Skin of body (tissue), 1 donor: ENCODE measurements at regions not wholly inside any gene's neighbourhood (a gene's known extent, or its start where the extent isn't known, plus 50 kb on each side); places are given as distances from the start of the nearest gene placed in this dataset.
"Not testable (repeated sequence)": the region's sequence is repeated elsewhere in the genome, so short reads cannot be mapped to it uniquely, and the experiment has no call there.

ENCODE experiments used
- DNase-seq: peaks from one replicate; lab custom pipeline; 2025; lab: John Stamatoyannopoulos, UW

GRCh38 chrX:10952619-10953018 is 158.5 kb upstream of the HCCS start:
- no peak for DNase-seq

DNA sequence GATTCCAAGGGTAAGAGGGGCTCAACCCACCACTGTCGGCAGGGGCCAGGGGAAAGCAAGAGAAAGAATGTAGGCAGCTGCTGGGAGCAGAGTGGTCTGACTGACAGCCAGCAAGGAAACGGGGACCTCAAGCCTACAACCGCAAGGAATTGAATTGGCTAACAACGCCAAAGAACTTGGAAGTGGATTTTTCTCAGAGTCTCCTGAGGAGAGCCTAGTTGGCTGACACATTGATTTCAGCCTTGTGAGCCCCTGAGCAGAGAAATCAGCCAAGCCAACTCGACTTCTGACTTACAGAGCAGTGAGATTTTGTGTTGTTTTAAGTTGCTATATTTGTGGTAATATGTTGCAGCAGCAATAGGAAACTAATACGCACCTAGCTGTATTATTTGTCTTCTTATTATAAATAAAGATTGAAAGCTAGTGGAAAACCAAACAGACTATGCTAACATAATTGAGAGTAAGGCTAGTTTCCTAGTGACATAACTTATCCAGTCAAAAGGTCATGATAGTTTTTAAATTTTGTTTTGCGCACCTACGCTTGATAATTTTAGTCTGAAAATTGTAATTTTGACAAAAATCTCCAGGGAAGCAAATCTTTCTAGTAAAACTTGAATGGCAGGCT is 145.8 kb upstream of the HCCS start:
- DNase-seq, result no peak

DNA sequence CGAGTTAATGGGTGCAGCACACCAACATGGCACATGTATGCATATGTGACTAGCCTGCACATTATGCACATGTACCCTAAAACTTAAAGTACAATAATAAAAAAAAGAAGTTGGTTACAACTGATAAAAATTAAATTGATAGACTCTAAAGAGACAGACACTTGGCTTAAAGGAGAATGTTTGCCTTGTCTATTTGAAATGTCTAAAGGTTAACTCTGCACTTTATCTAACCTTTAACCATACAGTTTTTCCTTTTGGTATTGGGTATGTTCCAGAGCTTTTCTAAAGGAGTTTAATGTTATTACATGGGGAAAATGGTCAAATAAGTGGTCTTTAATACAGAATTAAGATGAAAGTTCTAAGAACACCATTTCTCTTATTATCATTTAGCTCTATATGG is 145.1 kb upstream of the HCCS start:
- no peak for DNase-seq

- DNase-seq, result no peak
Observed at GRCh38 chrX:10971176-10971575, 140.0 kb upstream of the HCCS start.

DNA sequence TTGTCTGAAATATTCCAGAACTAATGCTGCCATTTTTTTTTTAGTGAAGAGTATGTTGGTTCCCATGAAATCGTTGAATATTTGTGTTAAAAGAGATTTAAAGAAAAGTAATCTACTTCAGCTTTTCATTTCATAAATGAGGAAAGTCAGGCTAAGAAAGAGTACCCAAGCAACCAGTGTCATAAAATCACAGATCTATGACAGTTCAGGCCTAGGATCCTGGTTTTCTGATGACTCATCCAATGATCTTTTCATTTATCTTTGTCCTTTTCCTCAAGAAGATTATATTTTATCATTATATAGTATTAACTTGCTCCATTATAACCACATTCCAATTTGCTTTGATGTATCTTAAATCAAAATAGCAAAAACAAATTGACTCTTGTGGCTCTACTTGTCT is 139.4 kb upstream of the HCCS start:
- DNase-seq, result no peak

DNA sequence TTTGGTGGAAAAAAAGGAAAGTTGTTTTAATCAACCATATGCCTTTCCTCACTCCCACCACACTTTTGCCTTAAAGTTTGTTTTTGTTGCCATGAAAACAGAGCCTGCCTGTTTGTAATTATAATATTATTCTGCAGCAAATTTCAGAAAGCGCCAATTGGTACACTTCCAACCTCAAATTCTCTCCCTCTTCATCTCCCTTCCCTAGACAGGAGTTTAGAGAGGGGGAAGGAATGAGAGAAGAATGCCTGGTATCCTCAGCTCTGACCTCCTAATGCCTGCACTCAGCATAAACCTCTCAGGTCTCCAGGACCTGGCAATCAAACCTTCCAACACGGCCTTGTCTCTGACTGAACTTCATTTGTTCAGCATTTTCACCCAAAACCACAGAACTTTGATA is 138.4 kb upstream of the HCCS start:
- no peak for DNase-seq

- DNase-seq, result no peak
Observed at GRCh38 chrX:10974920-10975319, 136.2 kb upstream of the HCCS start.

DNA sequence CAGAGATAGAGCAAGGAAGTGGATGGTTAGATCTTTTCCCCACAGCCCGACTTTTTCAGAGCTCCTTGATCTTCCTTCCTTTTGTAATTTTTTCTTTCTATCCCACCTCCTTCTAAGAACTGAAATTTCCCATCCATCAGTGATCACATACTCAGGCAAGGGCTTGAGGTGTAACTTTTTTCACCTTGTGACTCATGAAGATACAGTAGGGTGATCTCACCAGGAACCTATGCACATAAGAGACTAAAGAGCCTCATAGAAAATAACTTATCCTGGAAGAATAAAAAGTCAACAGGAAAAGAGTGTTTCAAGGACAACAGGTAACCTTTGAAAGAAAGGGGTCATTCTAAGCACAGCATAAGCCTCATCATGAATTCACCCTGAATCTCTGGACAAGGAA is 131.2 kb upstream of the HCCS start:
- DNase-seq, result no peak

- DNase-seq, result no peak
Observed at GRCh38 chrX:10981506-10981905, 129.6 kb upstream of the HCCS start.

DNA sequence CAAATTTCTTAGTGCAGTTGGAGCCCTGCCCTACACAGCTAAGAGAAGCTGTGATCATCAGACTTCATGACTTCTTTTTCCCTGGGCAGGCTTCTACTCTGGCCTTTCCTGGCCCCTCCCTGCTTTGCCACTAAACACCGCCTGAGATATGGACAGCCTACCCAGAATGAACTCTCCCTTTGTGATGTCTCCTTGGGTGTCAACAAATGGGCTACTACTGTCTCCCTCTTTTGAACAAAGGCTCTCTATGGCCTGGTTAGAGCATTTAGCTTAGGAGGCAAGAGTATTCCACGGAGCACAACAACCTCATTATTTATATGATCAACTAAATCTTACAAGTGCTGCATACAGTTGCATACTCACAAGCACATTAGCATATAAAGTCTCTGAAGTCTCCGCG is 127.6 kb upstream of the HCCS start:
- DNase-seq, result no peak

- DNase-seq, result no peak
Observed at GRCh38 chrX:10984213-10984612, 126.9 kb upstream of the HCCS start.

- no peak for DNase-seq
Observed at GRCh38 chrX:10986616-10987015, 124.5 kb upstream of the HCCS start.

DNA sequence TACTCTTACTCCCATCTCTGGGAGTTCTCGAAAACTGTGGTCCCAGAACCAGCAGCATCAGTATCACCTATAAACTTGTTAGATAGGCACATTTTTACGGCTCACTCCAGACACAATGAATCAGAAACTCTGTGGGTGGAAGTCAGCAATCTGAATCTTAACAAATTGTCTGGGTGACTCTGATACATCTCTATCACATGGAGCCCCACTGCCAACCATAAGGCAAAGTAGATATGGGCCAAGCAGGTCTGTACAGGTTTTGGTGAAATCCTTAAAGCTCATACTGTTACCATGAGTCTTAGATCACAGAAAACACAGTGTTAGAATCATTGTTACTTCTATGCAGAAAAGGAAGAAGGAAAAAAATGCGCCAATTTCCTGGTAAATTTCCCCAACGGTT is 122.5 kb upstream of the HCCS start:
- no peak for DNase-seq

DNA sequence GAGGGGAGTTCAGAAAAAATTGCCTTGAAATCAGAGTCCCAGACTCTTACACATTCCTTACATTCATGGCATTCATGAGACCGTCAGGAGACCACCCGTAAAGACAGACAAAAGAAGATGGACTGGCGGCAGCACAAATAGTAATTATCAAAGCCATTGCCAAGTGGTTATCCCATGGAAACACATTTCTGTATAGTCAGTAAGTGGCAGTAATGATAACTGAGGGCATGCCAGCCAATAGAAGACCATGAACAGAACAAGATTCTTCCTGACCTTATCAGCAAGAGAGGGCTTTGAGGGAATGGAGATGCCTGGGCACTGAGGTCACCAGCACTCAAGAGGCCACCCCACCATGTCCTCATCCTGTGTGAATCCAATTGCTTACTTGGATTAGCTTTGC is 121.7 kb upstream of the HCCS start:
- DNase-seq, result no peak

GRCh38 chrX:10990418-10990817 is 120.7 kb upstream of the HCCS start:
- no peak for DNase-seq

DNA sequence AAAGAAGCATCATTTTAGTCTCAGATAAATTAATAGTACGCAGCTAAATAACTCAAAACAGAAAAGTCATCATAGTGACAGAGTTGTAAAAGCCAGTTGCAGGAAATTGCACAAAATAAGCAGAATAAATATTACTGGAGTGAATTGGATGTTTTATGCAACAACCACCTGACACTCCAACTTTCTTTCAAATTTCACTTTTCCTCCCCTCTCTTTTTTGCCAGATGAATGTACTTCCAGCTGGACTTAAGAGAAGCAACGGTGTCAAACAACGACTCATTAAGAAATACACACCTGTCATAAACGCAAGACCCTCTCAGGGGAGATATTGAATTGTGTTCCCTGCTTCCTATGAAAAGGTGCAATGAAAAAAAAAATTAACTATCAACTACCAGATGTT is 120.2 kb upstream of the HCCS start:
- DNase-seq, result no peak

GRCh38 chrX:10992110-10992509 is 119.0 kb upstream of the HCCS start:
- no peak for DNase-seq

DNA sequence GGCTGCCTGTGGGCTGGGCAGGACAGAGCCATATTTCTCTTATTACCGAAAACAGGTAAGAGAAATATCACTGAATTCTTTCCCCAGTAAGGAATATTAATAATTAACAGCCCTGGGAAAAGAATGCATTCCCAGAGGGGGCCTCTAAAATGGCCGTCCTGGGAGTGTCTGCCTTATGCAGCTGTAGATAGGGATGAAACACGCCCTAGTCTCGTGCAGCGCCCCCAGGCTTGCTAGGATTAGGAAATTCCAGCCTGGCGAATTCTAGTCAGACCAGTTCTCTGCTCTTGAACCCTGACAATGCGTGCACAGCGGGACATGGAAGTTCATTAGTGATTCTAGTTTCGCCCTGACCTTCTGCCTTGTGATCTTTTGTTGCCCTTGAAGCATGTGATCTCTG is 104.1 kb upstream of the HCCS start:
- not testable (repeated sequence) for DNase-seq

GRCh38 chrX:11010476-11010875 is 100.7 kb upstream of the HCCS start:
- no peak for DNase-seq

DNA sequence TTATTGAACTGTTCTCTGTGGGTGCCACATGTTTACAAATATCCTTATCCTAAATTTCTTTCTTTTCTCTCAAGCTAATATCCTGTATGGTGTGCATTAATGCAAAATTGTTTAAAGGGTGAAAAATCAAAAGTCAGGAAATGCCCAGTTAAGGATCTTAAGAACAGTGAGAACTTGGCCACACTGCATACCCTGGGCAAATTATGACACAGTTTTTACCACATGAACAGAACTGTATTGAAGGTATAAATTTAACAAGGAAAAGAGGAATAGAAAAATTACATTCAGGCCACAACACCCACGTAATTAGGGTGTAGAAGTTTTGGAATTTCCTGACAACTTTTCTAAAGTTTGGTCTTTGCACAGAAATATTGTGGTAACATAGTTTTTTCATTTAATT is 94.4 kb upstream of the HCCS start:
- no peak for DNase-seq

- DNase-seq, result not testable (repeated sequence)
Observed at GRCh38 chrX:11022588-11022987, 88.5 kb upstream of the HCCS start.

GRCh38 chrX:11039926-11040325 is 71.2 kb upstream of the HCCS start:
- no peak for DNase-seq

DNA sequence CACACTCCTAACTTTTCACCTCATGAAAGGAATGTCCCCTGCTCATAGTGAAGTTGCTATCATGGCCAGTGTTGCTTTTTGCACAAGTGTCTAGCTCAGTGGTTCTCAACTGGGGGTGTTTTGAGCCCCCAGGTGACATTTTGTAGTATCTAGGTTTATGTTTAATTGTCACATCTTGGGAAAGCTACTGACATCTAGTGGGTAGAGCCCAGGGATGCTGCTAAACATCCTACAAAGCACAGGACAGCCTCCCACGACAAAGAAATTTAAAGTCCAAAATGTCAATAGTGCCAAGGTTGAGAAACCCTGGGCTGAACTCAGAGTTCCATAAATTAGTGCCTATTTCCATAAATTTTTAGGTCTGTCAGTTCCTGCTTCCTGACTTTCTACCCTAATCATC is 70.7 kb upstream of the HCCS start:
- DNase-seq, result no peak

GRCh38 chrX:11040996-11041395 is 70.1 kb upstream of the HCCS start:
- DNase-seq, result no peak
